RWPE2 (cell line): ENCODE measurements at regions not wholly inside any gene's neighbourhood (a gene's known extent, or its start where the extent isn't known, plus 50 kb on each side); places are given as distances from the start of the nearest gene placed in this dataset.
A peak's percentile ranks its signal among the peaks of the same experiment; 100 is the strongest.

ENCODE experiments used
- ATAC-seq: fragments of 200-7000 bp; cut with Tn5 transposase; 3 replicates; pipeline ENCODE4 v1.9.1; 2021; ENCODE audit warnings: low read depth
- DNase-seq: peaks from one replicate; pipeline ENCODE4 v3.0.0-alpha.2; 2020; ENCODE audit warnings: low spot score
- H3K27ac ChIP-seq: fragments of 450-650 bp; 2 replicates; pipeline ENCODE4 v1.5.1; 2017; ENCODE audit warnings: mild to moderate bottlenecking; ENCODE audit not compliant: poor library complexity, severe bottlenecking
- H3K27me3 ChIP-seq: fragments of 250-450 bp; sonication (Bioruptor Pico); 2 replicates; pipeline ENCODE4 v1.5.1; 2021; ENCODE audit warnings: mild to moderate bottlenecking, moderate library complexity; ENCODE audit not compliant: insufficient read depth, poor library complexity, severe bottlenecking
- H3K36me3 ChIP-seq: fragments of 250-450 bp; sonication (Bioruptor Pico); 2 replicates; pipeline ENCODE4 v1.5.1; 2020; ENCODE audit warnings: low read depth, mild to moderate bottlenecking, moderate library complexity
- H3K4me1 ChIP-seq: fragments of 250-450 bp; sonication (Bioruptor Pico); 2 replicates; pipeline ENCODE4 v1.5.1; 2021; ENCODE audit warnings: mild to moderate bottlenecking, moderate library complexity; ENCODE audit not compliant: insufficient read depth, poor library complexity, severe bottlenecking
- H3K4me3 ChIP-seq: fragments of 250-450 bp; sonication (Bioruptor Pico); 2 replicates; pipeline ENCODE4 v1.5.1; 2021; ENCODE audit warnings: mild to moderate bottlenecking, moderate library complexity; ENCODE audit not compliant: severe bottlenecking
- H3K9me3 ChIP-seq: fragments of 250-450 bp; sonication (Bioruptor Pico); 2 replicates; pipeline ENCODE4 v1.5.1; 2021; ENCODE audit warnings: mild to moderate bottlenecking, moderate library complexity; ENCODE audit not compliant: severe bottlenecking
- TF ChIP-seq, protein P1 (sequence below): fragments of 450-650 bp; IDR thresholded peaks from one replicate; pipeline ENCODE4 v1.5.1; 2017; ENCODE audit warnings: mild to moderate bottlenecking, moderate library complexity; ENCODE audit not compliant: poor library complexity, severe bottlenecking

DNA sequence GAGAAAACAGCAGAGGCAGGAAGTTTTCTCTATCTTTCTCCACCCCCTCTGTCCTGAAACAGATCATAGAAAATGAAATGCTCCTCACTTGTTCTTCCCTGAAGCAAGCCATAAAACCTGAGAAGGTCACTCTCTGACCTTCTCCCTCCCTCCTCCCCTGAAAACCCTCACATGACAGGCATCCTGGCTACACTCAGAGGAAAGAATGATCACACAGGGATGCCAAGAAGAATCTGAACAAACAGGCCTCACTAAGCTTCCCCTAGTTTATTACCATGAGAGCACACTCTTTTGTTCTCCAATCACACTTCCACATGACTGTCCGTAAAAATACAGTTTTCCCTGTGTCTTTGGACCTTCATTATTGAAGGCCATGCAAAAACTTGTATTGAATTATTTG, 300.1 kb downstream of the BUD13 start:
- ATAC-seq (no peak), DNase-seq (no peak)
- peaks cover 13% of the 10 kb centered on the region for H3K4me1 ChIP-seq
- H3K36me3 ChIP-seq: no peaks in the 10 kb centered on the region
- peaks cover 3% of the 10 kb centered on the region for H3K9me3 ChIP-seq
- no peak overlapping the region for H3K27ac ChIP-seq
- no peak overlapping the region for H3K4me3 ChIP-seq
- no peaks in the 10 kb centered on the region for H3K27me3 ChIP-seq
- TF ChIP-seq, protein P1, sequence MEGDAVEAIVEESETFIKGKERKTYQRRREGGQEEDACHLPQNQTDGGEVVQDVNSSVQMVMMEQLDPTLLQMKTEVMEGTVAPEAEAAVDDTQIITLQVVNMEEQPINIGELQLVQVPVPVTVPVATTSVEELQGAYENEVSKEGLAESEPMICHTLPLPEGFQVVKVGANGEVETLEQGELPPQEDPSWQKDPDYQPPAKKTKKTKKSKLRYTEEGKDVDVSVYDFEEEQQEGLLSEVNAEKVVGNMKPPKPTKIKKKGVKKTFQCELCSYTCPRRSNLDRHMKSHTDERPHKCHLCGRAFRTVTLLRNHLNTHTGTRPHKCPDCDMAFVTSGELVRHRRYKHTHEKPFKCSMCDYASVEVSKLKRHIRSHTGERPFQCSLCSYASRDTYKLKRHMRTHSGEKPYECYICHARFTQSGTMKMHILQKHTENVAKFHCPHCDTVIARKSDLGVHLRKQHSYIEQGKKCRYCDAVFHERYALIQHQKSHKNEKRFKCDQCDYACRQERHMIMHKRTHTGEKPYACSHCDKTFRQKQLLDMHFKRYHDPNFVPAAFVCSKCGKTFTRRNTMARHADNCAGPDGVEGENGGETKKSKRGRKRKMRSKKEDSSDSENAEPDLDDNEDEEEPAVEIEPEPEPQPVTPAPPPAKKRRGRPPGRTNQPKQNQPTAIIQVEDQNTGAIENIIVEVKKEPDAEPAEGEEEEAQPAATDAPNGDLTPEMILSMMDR: no peak

DNA sequence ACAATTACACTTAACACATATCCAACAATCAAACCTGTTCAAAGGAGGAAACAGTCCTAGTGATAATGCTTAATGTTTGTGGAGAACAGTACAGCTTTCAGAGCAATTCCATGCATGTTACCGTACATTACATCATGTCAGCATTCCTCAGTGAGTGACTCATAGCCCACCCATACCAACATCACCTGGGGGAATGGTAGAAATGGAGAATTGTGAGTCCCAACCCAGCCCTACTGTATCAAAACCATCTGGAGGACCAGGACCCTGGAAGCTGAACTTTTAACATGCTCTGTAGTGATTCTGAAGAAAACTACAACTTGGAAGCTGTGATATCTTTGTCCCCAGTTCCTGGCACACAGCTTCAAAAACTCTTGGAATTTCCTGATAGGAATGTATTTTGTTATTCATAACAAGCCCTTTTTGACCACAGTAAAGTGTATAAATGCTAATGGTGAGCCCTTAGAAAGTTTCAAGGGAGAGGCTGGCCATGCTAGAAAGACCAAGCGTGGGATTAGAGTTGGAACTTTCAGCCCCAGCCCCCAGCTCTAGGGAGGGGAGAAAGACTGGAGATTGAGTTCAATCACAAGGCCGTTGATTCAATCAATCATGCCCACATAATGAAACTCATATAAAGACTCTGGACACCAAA, 301.1 kb downstream of the BUD13 start:
- ATAC-seq (peak; percentile 83), DNase-seq (no peak)
- H3K27ac ChIP-seq: peak overlapping the region; percentile 50
- H3K9me3 ChIP-seq: peaks cover 3% of the 10 kb centered on the region
- H3K4me1 ChIP-seq: peaks cover 13% of the 10 kb centered on the region
- TF ChIP-seq, protein P1: no peak
- no peak overlapping the region for H3K4me3 ChIP-seq
- H3K27me3 ChIP-seq: no peaks in the 10 kb centered on the region
- no peaks in the 10 kb centered on the region for H3K36me3 ChIP-seq

DNA sequence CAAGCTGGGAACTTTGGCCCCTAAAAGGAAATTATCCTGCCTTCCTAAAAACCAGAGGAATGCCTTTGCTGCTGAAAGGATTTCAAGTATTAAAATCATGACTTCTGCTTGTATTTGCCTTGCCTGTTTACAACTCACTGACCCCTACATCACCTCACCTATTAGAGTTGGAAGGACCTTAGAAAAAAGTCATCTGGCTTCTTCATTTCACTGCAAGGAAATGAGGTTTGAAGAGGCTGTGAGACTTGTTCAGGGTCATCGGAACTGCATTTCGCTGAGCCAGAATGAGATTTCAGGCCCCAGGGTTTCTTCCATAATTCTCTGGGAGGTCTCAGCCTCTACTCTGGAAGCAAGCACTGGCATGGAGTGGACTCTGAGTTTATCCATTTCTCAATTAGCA, 304.1 kb downstream of the BUD13 start:
- Histone ChIP-seq H3K9me3 (peaks cover 3% of the 10 kb centered on the region), H3K27me3 (no peaks in the 10 kb centered on the region), H3K36me3 (no peaks in the 10 kb centered on the region), H3K27ac (no peak overlapping the region), H3K4me1 (peaks cover 13% of the 10 kb centered on the region), H3K4me3 (no peak overlapping the region)
- ATAC-seq (no peak), DNase-seq (no peak)
- TF ChIP-seq, protein P1: no peak

DNA sequence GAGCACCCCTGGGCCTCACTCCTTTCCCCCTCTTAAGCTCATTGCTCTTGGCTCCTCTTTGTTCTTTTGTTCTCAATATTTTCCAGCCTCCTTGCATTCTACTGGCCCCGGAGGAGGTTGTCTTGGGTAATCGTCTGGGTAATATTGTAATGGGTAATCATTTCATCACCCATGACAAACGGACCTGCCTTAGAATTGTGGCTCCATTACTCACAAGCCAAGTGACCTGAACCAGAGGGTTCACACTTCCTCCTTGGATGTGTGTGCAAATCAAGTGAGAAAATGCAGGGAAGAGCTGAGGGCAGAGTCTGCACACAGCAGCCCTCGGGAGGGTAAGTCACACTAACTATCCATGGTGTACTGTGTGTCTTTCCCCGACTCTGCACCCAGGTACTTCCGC, 305.0 kb downstream of the BUD13 start:
- TF ChIP-seq, protein P1: no peak
- Histone ChIP-seq H3K36me3 (no peaks in the 10 kb centered on the region), H3K27me3 (no peaks in the 10 kb centered on the region), H3K9me3 (peaks cover 3% of the 10 kb centered on the region), H3K4me3 (no peak overlapping the region), H3K4me1 (peaks cover 13% of the 10 kb centered on the region), H3K27ac (no peak overlapping the region)
- peak; percentile 56 for ATAC-seq
- no peak for DNase-seq

DNA sequence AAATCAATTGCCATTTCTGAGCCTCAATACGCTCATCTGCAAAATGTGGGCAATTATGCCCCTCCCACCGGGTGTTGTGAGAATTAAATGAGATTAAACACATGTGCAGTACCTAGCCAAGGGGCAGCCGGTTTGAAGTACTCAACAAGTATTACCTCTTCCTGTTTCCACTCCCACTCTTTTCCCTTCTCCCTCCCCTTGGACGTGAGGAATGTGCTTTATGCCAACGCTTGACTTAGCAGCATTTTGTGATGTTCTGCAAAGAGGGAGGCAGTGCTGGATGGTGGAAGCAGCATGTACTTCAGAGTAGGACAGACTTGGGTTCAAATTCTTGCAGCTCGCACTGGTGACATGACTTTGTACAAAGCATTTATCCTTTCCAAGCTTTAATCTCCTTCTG, 306.0 kb downstream of the BUD13 start:
- ATAC-seq (no peak), DNase-seq (no peak)
- no peaks in the 10 kb centered on the region for H3K27me3 ChIP-seq
- H3K4me1 ChIP-seq: peaks cover 10% of the 10 kb centered on the region
- TF ChIP-seq, protein P1: no peak
- no peak overlapping the region for H3K4me3 ChIP-seq
- no peaks in the 10 kb centered on the region for H3K36me3 ChIP-seq
- H3K27ac ChIP-seq: no peak overlapping the region
- no peaks in the 10 kb centered on the region for H3K9me3 ChIP-seq
